GM12865 (cell line): ENCODE measurements at regions not wholly inside any gene's neighbourhood (a gene's known extent, or its start where the extent isn't known, plus 50 kb on each side); places are given as distances from the start of the nearest gene placed in this dataset.
A peak's percentile ranks its signal among the peaks of the same experiment; 100 is the strongest.

Experiments
- DNase-seq: peaks from one replicate; pipeline ENCODE4 v3.0.0; 2010; ENCODE audit warnings: low read depth
- H3K4me3 ChIP-seq: 2 replicates; pipeline ENCODE4 v1.5.1; 2011; ENCODE audit warnings: mild to moderate bottlenecking, low read depth, low read length, control low read depth
- TF ChIP-seq, protein P1 (sequence below): IDR thresholded peaks from 2 replicates; pipeline ENCODE4 v1.5.1; 2011; ENCODE audit warnings: low read length, control low read depth, low read depth, inconsistent platforms; ENCODE audit not compliant: insufficient read depth; ENCODE audit errors: missing control alignments

DNA sequence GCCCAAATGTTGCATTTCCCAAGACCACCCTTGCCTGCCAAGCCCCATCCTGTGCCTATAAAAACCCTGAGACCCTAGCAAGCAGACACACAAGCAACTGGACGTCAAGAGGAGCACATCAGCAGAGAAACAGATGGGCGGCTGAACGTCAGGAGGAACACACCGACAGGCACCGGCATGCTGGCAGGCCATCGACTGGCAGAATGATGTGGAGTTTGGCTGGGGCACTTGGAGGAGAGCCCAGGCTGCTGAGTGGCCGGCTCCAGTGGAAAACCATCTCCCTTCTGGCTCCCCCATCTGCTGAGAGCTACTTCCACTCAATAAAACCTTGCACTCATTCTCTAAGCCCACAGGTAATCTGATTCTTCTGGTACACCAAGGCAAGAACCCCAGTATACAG lies 130.1 kb downstream of the SLC41A2 start:
- no peak overlapping the region for H3K4me3 ChIP-seq
- DNase-seq = no peak
- TF ChIP-seq, protein P1, sequence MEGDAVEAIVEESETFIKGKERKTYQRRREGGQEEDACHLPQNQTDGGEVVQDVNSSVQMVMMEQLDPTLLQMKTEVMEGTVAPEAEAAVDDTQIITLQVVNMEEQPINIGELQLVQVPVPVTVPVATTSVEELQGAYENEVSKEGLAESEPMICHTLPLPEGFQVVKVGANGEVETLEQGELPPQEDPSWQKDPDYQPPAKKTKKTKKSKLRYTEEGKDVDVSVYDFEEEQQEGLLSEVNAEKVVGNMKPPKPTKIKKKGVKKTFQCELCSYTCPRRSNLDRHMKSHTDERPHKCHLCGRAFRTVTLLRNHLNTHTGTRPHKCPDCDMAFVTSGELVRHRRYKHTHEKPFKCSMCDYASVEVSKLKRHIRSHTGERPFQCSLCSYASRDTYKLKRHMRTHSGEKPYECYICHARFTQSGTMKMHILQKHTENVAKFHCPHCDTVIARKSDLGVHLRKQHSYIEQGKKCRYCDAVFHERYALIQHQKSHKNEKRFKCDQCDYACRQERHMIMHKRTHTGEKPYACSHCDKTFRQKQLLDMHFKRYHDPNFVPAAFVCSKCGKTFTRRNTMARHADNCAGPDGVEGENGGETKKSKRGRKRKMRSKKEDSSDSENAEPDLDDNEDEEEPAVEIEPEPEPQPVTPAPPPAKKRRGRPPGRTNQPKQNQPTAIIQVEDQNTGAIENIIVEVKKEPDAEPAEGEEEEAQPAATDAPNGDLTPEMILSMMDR = no peak

DNA sequence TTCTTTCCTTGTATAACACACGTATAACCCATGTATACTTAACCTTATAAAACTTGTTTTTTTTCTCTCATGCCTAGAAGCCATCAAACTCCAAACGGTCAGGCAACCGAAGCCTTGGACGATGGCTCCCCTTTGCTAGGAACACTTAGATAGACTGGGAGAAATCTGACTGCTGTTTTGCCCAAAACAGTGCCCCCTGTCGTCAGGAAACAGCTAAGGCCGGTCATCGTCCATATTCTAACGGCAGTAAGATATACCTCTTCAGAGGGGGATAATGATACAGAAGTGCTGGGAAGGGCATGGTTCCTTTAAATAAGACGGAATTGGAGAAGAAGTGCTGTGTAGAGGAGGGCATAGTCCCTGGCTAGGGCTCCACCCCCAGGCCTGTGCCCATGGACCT lies 130.5 kb downstream of the SLC41A2 start:
- TF ChIP-seq, protein P1 = no peak
- no peak overlapping the region for H3K4me3 ChIP-seq
- DNase-seq = no peak

DNA sequence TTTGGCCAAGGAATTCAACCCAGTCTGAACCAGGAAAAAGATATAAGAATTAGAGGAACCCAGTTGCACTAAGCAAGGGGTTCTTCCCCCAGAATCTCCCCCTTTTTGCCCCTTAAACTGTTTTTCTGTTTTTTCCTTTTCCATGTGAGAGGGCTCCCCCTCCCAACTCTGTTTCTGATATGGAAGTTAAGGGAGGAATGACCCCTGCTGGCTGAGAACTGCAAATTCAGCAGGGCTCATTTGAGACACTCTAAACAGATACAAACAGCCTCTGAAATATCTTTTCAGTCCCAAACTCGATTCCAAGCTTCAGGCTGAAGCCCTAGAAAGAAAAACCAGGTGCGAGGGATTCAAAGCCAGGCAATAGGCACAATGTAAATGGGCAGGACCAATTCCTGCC lies 132.7 kb downstream of the SLC41A2 start:
- no peak overlapping the region for H3K4me3 ChIP-seq
- TF ChIP-seq, protein P1 = peak; percentile 9
- DNase-seq = peak; percentile 9

DNA sequence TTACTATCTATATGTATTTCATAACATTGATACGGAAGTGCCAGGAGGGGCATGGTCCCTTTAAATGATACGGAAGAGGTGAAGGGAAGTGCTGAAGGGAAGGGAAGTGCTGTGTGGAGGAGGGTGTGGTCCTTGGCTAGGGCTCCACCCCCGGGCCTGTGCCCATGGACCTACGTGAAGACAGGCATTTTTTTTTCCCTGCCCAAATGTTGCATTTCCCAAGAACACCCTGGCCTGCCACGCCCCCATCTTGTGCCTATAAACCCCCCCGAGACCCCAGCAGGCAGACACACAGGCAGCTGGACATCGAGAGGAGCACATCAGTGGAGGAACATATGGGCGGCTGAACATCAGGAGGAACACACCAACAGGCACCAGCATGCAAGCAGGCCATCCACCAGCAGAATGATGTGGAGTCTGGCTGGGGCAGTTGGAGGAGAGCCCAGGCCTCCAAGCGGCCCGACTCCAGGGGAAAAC lies 134.1 kb downstream of the SLC41A2 start:
- no peak for DNase-seq
- no peak overlapping the region for H3K4me3 ChIP-seq
- TF ChIP-seq, protein P1 = no peak

DNA sequence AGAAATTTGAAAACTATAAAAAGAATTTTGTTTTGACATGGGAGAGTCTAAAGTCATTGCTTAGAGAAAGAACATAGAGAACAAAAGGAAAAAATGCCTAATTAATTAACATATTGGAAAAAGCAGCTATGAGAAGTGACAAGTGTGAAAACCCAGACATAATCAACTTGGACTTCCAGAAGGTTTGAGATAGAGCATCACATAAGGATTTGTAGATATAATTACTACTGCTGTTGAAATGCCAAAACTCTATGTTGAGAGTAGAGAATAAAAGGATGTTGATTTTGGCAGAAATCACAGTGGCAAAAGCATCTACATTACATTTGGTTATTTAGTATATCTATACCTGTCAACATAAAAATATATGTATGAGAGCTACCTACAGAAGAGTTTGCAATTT lies 135.1 kb downstream of the SLC41A2 start:
- H3K4me3 ChIP-seq = no peak overlapping the region
- TF ChIP-seq, protein P1 = no peak
- DNase-seq = no peak

DNA sequence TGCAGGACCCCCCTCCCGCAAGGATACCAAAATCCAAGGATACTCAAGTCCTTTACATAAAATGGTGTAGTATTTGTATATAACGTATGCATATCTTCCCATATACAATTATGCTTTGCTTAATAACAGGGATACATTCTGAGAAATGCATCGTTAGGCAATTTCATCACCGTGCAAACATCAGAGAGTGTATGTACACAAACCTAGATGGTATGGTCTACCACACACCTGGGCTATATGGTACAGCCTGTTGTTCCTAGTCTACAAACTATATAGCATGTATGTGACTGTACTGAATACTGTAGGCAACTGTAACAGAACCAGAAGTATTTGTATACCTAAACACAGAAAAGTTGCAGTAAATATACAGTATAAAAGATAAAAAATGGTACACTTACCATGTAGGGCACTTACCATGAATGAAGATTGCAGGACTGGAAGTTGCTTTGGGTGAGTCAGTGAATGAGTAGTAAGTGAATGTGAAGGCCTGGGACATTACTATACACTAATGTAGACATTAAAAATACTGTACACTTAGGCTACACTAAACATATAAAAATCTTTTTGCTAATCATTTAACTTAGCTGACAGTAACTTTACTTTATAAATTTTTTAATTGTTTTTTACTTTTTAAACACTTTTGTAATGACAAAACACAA lies 141.1 kb downstream of the SLC41A2 start:
- TF ChIP-seq, protein P1 = no peak
- H3K4me3 ChIP-seq = no peak overlapping the region
- no peak for DNase-seq

DNA sequence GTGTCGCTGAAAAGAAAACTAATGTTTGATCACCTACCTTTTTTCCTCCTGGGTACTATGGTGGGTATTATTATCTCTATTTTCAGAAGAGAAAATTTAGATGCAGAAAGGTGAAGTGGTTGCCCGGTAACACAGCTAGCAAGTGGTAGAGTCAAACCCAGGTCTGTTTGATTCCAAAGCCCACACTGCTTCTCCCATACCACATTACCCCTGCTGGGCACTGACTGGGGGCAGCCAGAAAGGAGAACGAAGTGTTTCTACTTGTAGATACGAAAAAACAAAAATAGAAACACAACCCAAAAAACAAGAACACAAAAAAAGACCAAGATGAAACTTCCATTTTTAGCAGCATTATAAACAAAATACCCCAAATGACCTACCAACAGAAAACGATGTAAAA lies 142.2 kb downstream of the SLC41A2 start:
- TF ChIP-seq, protein P1 = no peak
- DNase-seq = peak; percentile 9
- H3K4me3 ChIP-seq = no peak overlapping the region
